Lung (tissue), 11 donors: ENCODE measurements at regions not wholly inside any gene's neighbourhood (a gene's known extent, or its start where the extent isn't known, plus 50 kb on each side); places are given as distances from the start of the nearest gene placed in this dataset.

ENCODE experiments used
- ATAC-seq: fragments of 200-7000 bp; cut with Tn5 transposase; one replicate; pipeline ENCODE4 v1.9.1; 2020; ENCODE audit warnings: moderate number of reproducible peaks; ENCODE audit not compliant: insufficient read depth, low FRiP score
- DNase-seq, 3 donors: peaks; one replicate each; pipeline ENCODE4 v3.0.0-alpha.2; 2013 to 2017
- H3K27ac ChIP-seq, 2 donors: one replicate each; pipeline ENCODE4 v1.5.1; 2013; ENCODE audit warnings: mild to moderate bottlenecking in 2 of 2, moderate library complexity in 2 of 2, control low read depth in 1 of 2, inconsistent platforms in 1 of 2, low read depth in 1 of 2, low read length in 1 of 2
- H3K27me3 ChIP-seq, 3 donors: one replicate each; pipeline ENCODE4 v1.5.1; 2013; ENCODE audit warnings: low read length in 2 of 3; ENCODE audit not compliant: control insufficient read depth in 3 of 3, insufficient read depth in 3 of 3
- H3K36me3 ChIP-seq, 4 donors: one replicate each; pipeline ENCODE4 v1.5.1; 2013; ENCODE audit warnings: low read length in 4 of 4, mild to moderate bottlenecking in 1 of 4, moderate library complexity in 1 of 4; ENCODE audit not compliant: control insufficient read depth in 4 of 4, insufficient read depth in 4 of 4
- H3K4me1 ChIP-seq, 5 donors: one replicate each; pipeline ENCODE4 v1.5.1; 2013; ENCODE audit warnings: low read length in 5 of 5, mild to moderate bottlenecking in 2 of 5, moderate library complexity in 1 of 5; ENCODE audit not compliant: control insufficient read depth in 5 of 5, insufficient read depth in 5 of 5
- H3K4me3 ChIP-seq: one replicate; pipeline ENCODE4 v1.5.1; 2013; ENCODE audit warnings: mild to moderate bottlenecking, control low read depth, moderate library complexity
- H3K9ac ChIP-seq, 2 donors: one replicate each; pipeline ENCODE4 v1.5.1; 2013; ENCODE audit warnings: low read length in 2 of 2, control low read depth in 1 of 2; ENCODE audit not compliant: insufficient read depth in 1 of 2
- H3K9me3 ChIP-seq, 4 donors: one replicate each; pipeline ENCODE4 v1.5.1; 2013; ENCODE audit warnings: low read length in 3 of 4, mild to moderate bottlenecking in 1 of 4, moderate library complexity in 1 of 4; ENCODE audit not compliant: control insufficient read depth in 4 of 4, insufficient read depth in 3 of 4
- CTCF ChIP-seq: IDR thresholded peaks from 2 replicates; pipeline ENCODE4 v1.5.1; 2012; ENCODE audit warnings: mild to moderate bottlenecking; ENCODE audit errors: control extremely low read depth, extremely low read depth
- WGBS, 2 donors: extraction: QIAGEN DNeasy Blood & Tissue Kit; methylation state at CpG; one replicate each; pipeline ENCODE4 v1.1.7; 2013; 5-methylcytosine and 5-hydroxymethylcytosine counted together
- donor health status: control.
- donor health status: control.
- donor health status: Bipolar disorder and iron deficiency.
- donor health status: healthy.
- donor health status: DM: yes; HTN: yes; CAD: no.

GRCh38 chr9:22739712-22740111, 293.1 kb downstream of the DMRTA1 start:
- Histone ChIP-seq H3K9ac (no peak overlapping the region), H3K4me1 (no peaks in the 10 kb centered on the region), H3K4me3 (no peak overlapping the region), H3K36me3 (no peaks in the 10 kb centered on the region), H3K27me3 (no peaks in the 10 kb centered on the region), H3K27ac (no peak overlapping the region), H3K9me3 (peaks cover 0 to 3% (median 0%) of the 10 kb centered on the region in 4 donors)
- WGBS, 2 donors, result 80 to 87% methylated on average over 1 of the region's 1 CpG
- TF ChIP-seq CTCF, result no peak
- no peak for DNase-seq
- no peak for ATAC-seq

GRCh38 chr9:22740781-22741180, 294.2 kb downstream of the DMRTA1 start:
- DNase-seq, result no peak
- Histone ChIP-seq H3K4me3 (no peak overlapping the region), H3K9me3 (peaks cover 0 to 3% (median 0%) of the 10 kb centered on the region in 4 donors), H3K36me3 (no peaks in the 10 kb centered on the region), H3K27me3 (no peaks in the 10 kb centered on the region), H3K9ac (no peak overlapping the region), H3K27ac (no peak overlapping the region), H3K4me1 (no peaks in the 10 kb centered on the region)
- ATAC-seq, result no peak
- TF ChIP-seq CTCF, result no peak
- WGBS, 2 donors, result 68 to 69% methylated on average over 1 of the region's 1 CpG

GRCh38 chr9:22742401-22742800, 295.8 kb downstream of the DMRTA1 start:
- no peak overlapping the region for H3K4me3 ChIP-seq
- H3K9ac ChIP-seq, result no peak overlapping the region
- peaks cover 0 to 3% (median 0%) of the 10 kb centered on the region in 4 donors for H3K9me3 ChIP-seq
- H3K4me1 ChIP-seq, result no peaks in the 10 kb centered on the region
- no peak for ATAC-seq
- no peaks in the 10 kb centered on the region for H3K36me3 ChIP-seq
- DNase-seq, result no peak
- H3K27ac ChIP-seq, result no peak overlapping the region
- no peaks in the 10 kb centered on the region for H3K27me3 ChIP-seq
- TF ChIP-seq CTCF, result no peak

GRCh38 chr9:22773501-22774220, 327.0 kb downstream of the DMRTA1 start:
- no peak overlapping the region for H3K4me3 ChIP-seq
- ATAC-seq, result no peak

More at GRCh38 chr9:22773501-22774220, 327.0 kb downstream of the DMRTA1 start:
- no peak for TF ChIP-seq CTCF
- no peak for DNase-seq
- H3K9me3 ChIP-seq, result no peaks in the 10 kb centered on the region
- H3K4me1 ChIP-seq, result no peaks in the 10 kb centered on the region
- no peak overlapping the region for H3K27ac ChIP-seq
- 82 to 90% methylated on average over 3 of the region's 3 CpGs for WGBS, 2 donors
- H3K36me3 ChIP-seq, result no peaks in the 10 kb centered on the region
- no peak overlapping the region for H3K9ac ChIP-seq
- H3K27me3 ChIP-seq, result no peaks in the 10 kb centered on the region
